ENCODE measurements at regions not wholly inside any gene's neighbourhood (a gene's known extent, or its start where the extent isn't known, plus 50 kb on each side); places are given as distances from the start of the nearest gene placed in this dataset.

DNA sequence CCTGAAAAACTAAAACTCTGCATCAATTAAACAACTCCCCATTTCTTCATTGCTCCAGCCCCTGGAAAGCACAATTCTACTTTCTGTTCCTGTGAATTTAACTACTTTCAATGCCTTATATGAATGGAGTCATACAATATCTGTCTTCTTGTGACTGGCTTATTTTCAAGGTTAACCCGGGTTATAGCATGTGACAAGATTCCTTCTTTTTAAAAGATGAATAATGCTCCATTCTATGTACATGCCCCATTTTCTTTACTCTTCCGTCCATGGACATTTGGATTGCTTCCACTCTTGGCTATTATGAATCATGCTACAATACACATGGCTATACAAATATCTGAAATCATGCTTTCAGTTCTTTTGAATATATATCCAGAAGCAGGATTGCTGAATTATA, 334.9 kb upstream of the ID4 start:
- H3K4me1 ChIP-seq (ENCODE audit: insufficient read depth, low read length), result no peaks in the 10 kb centered on the region
- H3K4me3 Mint-ChIP-seq, result no peak overlapping the region
- no peak overlapping the region for H3K27ac Mint-ChIP-seq
- no peaks in the 10 kb centered on the region for H3K27me3 Mint-ChIP-seq
- H3K4me1 Mint-ChIP-seq (ENCODE audit: low read depth), result no peaks in the 10 kb centered on the region
- H3K9me3 Mint-ChIP-seq, result peaks cover 11% of the 10 kb centered on the region
- DNase-seq (no peak), ATAC-seq (ENCODE audit: poor library complexity) (no peak)
- no peaks in the 10 kb centered on the region for H3K36me3 Mint-ChIP-seq (ENCODE audit: low read depth)
- TF ChIP-seq, protein P1, sequence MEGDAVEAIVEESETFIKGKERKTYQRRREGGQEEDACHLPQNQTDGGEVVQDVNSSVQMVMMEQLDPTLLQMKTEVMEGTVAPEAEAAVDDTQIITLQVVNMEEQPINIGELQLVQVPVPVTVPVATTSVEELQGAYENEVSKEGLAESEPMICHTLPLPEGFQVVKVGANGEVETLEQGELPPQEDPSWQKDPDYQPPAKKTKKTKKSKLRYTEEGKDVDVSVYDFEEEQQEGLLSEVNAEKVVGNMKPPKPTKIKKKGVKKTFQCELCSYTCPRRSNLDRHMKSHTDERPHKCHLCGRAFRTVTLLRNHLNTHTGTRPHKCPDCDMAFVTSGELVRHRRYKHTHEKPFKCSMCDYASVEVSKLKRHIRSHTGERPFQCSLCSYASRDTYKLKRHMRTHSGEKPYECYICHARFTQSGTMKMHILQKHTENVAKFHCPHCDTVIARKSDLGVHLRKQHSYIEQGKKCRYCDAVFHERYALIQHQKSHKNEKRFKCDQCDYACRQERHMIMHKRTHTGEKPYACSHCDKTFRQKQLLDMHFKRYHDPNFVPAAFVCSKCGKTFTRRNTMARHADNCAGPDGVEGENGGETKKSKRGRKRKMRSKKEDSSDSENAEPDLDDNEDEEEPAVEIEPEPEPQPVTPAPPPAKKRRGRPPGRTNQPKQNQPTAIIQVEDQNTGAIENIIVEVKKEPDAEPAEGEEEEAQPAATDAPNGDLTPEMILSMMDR (IDR thresholded peaks at IDR 0.05), result no peak
- intact Hi-C loops (cut with DNase I, micrococcal nuclease), result no loop called here
- ChIA-PET POLR2A (no interaction called here), CTCF (no interaction called here)
- H3K27ac ChIP-seq (ENCODE audit: low read depth in 1 of 2, low read length in 2 of 2), result no peak overlapping the region
- H3K36me3 ChIP-seq (ENCODE audit: insufficient read depth, low read length), result no peaks in the 10 kb centered on the region
- H3K4me3 ChIP-seq (ENCODE audit: low read length), result no peak overlapping the region
- H3K27me3 ChIP-seq (ENCODE audit: control insufficient read depth in 1 of 2, insufficient read depth in 2 of 2, low read length in 2 of 2), result no peaks in the 10 kb centered on the region
- H3K9me3 ChIP-seq (ENCODE audit: control insufficient read depth in 1 of 2, insufficient read depth in 1 of 2, low read length in 2 of 2), result peaks cover 3 to 13% of the 10 kb centered on the region in 2 experiments

DNA sequence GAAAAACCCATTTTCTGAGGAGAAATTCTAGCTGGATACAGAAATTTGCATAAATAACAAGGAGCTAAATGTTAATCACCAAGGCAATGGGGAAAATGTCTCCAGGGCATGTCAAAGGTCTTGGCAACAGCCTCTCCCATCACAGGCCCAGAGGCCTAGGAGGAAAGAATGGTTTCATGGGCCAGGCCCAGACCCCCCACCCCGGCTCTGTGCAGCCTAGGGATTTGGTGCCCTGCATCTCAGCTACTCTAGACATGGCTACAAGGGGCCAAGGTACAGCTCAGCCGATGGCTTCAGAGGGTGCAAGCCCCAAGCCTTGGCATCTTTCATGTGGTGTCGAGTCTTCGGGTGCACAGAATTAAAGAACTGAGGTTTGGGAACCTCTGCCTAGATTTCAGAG, 321.2 kb upstream of the ID4 start:
- H3K27me3 ChIP-seq (ENCODE audit: control insufficient read depth in 1 of 2, insufficient read depth in 2 of 2, low read length in 2 of 2), result no peaks in the 10 kb centered on the region
- intact Hi-C loops (cut with DNase I, micrococcal nuclease), result no loop called here
- no peak overlapping the region for H3K27ac ChIP-seq (ENCODE audit: low read depth in 1 of 2, low read length in 2 of 2)
- no peak overlapping the region for H3K4me3 Mint-ChIP-seq
- no peaks in the 10 kb centered on the region for H3K27me3 Mint-ChIP-seq
- H3K4me3 ChIP-seq (ENCODE audit: low read length), result no peak overlapping the region
- H3K4me1 Mint-ChIP-seq (ENCODE audit: low read depth), result no peaks in the 10 kb centered on the region
- H3K36me3 Mint-ChIP-seq (ENCODE audit: low read depth), result no peaks in the 10 kb centered on the region
- no peak for ATAC-seq (ENCODE audit: poor library complexity)
- POLR2A ChIA-PET, result no interaction called here
- H3K4me1 ChIP-seq (ENCODE audit: insufficient read depth, low read length), result no peaks in the 10 kb centered on the region
- CTCF ChIA-PET, result no interaction called here
- no peak for DNase-seq
- H3K9me3 ChIP-seq (ENCODE audit: control insufficient read depth in 1 of 2, insufficient read depth in 1 of 2, low read length in 2 of 2), result peaks cover 15 to 22% of the 10 kb centered on the region in 2 experiments
- H3K27ac Mint-ChIP-seq, result no peak overlapping the region
- H3K36me3 ChIP-seq (ENCODE audit: insufficient read depth, low read length), result no peaks in the 10 kb centered on the region
- TF ChIP-seq, protein P1 (IDR thresholded peaks at IDR 0.05), result no peak
- peaks cover 22% of the 10 kb centered on the region for H3K9me3 Mint-ChIP-seq

DNA sequence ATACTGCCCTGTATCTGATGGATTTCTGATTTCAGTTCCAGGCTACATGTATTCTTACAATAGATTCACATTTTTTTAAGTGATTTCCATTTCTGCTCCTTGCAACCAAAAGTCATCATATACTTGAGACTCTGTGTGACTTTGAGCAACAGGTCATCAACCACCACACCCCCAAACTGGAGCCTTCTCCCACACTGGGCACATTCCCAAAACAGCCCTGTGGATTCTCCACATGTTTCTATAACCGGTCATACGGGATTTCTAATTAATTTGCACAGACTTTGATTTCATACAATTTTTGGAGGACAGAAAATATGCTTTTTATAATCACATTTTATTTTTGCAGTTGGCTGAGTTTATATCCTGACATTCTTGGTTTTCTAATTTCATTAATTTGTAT, 317.2 kb upstream of the ID4 start:
- no peak for DNase-seq
- Mint-ChIP-seq H3K36me3 (ENCODE audit: low read depth) (no peaks in the 10 kb centered on the region), H3K27me3 (no peaks in the 10 kb centered on the region), H3K9me3 (peaks cover 9% of the 10 kb centered on the region), H3K4me3 (no peak overlapping the region), H3K27ac (no peak overlapping the region), H3K4me1 (ENCODE audit: low read depth) (no peaks in the 10 kb centered on the region)
- Histone ChIP-seq H3K27me3 (ENCODE audit: control insufficient read depth in 1 of 2, insufficient read depth in 2 of 2, low read length in 2 of 2) (no peaks in the 10 kb centered on the region), H3K27ac (ENCODE audit: low read depth in 1 of 2, low read length in 2 of 2) (no peak overlapping the region), H3K4me3 (ENCODE audit: low read length) (no peak overlapping the region), H3K4me1 (ENCODE audit: insufficient read depth, low read length) (no peaks in the 10 kb centered on the region), H3K9me3 (ENCODE audit: control insufficient read depth in 1 of 2, insufficient read depth in 1 of 2, low read length in 2 of 2) (peaks cover 8 to 19% of the 10 kb centered on the region in 2 experiments), H3K36me3 (ENCODE audit: insufficient read depth, low read length) (no peaks in the 10 kb centered on the region)
- intact Hi-C loops (cut with DNase I, micrococcal nuclease), result no loop called here
- ATAC-seq (ENCODE audit: poor library complexity), result no peak
- TF ChIP-seq, protein P1 (IDR thresholded peaks at IDR 0.05), result no peak
- ChIA-PET CTCF (no interaction called here), POLR2A (no interaction called here)

Data from CD4-positive, alpha-beta T cell (primary cell).